IMR-90 (cell line): ENCODE measurements at regions not wholly inside any gene's neighbourhood (a gene's known extent, or its start where the extent isn't known, plus 50 kb on each side); places are given as distances from the start of the nearest gene placed in this dataset.

ENCODE experiments used
- ATAC-seq: fragments of 200-7000 bp; cut with Tn5 transposase; 2 replicates; pipeline ENCODE4 v1.9.1; 2020; ENCODE audit warnings: low read depth, mild to moderate bottlenecking, moderate library complexity
- BruUV-seq: library from RNA; stranded (reverse); fragments of 400-500 nt; replicated peaks from 2 replicates; lab custom pipeline; 2021; lab: Mats Ljungman, UMichigan
- CTCF ChIA-PET: fragments of 300-600 bp; formaldehyde crosslinking; extraction: SDS; loops from one replicate; lab custom pipeline; 2021; ENCODE audit warnings: antibody characterized with exemption; lab: Yijun Ruan, JAX
- POLR2A ChIA-PET: fragments of 300-600 bp; sonication (Branson Sonifier 250); formaldehyde crosslinking; loops from one replicate; lab custom pipeline; 2022; ENCODE audit warnings: antibody characterized with exemption; ENCODE audit not compliant: unreplicated experiment; lab: Charles Lee
- DNase-seq: peaks from one replicate; pipeline ENCODE4 v3.0.0; 2013
- H2AFZ ChIP-seq: replicated peaks from 2 replicates; pipeline ENCODE3; 2013; ENCODE audit warnings: low read length, mild to moderate bottlenecking; ENCODE audit not compliant: poor library complexity
- H2AK5ac ChIP-seq: 2 replicates; pipeline ENCODE4 v1.6.1; 2013; ENCODE audit warnings: low read depth, low read length, inconsistent platforms
- H2AK9ac ChIP-seq: replicated peaks from 2 replicates; pipeline ENCODE3; 2013; ENCODE audit warnings: mild to moderate bottlenecking, low read depth, low read length, moderate library complexity; ENCODE audit not compliant: poor library complexity
- H2BK120ac ChIP-seq: 2 replicates; pipeline ENCODE4 v1.6.1; 2013; ENCODE audit warnings: low read depth, low read length, inconsistent platforms
- H2BK15ac ChIP-seq: 3 replicates; pipeline ENCODE4 v1.6.1; 2013; ENCODE audit warnings: low read depth, low read length, inconsistent platforms
- H2BK20ac ChIP-seq: 2 replicates; pipeline ENCODE4 v1.6.1; 2013; ENCODE audit warnings: low read depth, mild to moderate bottlenecking, inconsistent platforms, low read length, moderate library complexity
- H2BK5ac ChIP-seq: 2 replicates; pipeline ENCODE4 v1.6.1; 2013; ENCODE audit warnings: mild to moderate bottlenecking, low read depth, low read length, inconsistent platforms; ENCODE audit not compliant: poor library complexity, severe bottlenecking
- H3K14ac ChIP-seq: replicated peaks from 2 replicates; pipeline ENCODE4 v1.6.1; 2013; ENCODE audit warnings: low read depth, low read length, inconsistent platforms
- H3K18ac ChIP-seq: 2 replicates; pipeline ENCODE4 v1.6.1; 2013; ENCODE audit warnings: low read depth, low read length, control low read depth
- H3K23ac ChIP-seq: 2 replicates; pipeline ENCODE4 v1.6.1; 2013; ENCODE audit warnings: low read depth, low read length, inconsistent platforms
- H3K27ac ChIP-seq: 2 replicates; pipeline ENCODE4 v1.5.1; 2013; ENCODE audit warnings: mild to moderate bottlenecking, control low read depth, low read length; ENCODE audit not compliant: insufficient read depth
- H3K27me3 ChIP-seq: 2 replicates; pipeline ENCODE4 v1.6.1; 2013; ENCODE audit warnings: low read length; ENCODE audit not compliant: control insufficient read depth, insufficient read depth
- H3K36me3 ChIP-seq: 2 replicates; pipeline ENCODE4 v1.6.1; 2013; ENCODE audit warnings: low read length, mixed read lengths; ENCODE audit not compliant: control insufficient read depth, insufficient read depth
- H3K4ac ChIP-seq: 2 replicates; pipeline ENCODE4 v1.6.1; 2013; ENCODE audit warnings: low read depth, low read length, inconsistent platforms
- H3K4me1 ChIP-seq: 2 replicates; pipeline ENCODE4 v1.6.1; 2013; ENCODE audit warnings: low read length, mixed read lengths; ENCODE audit not compliant: control insufficient read depth, insufficient read depth
- H3K4me2 ChIP-seq: 2 replicates; pipeline ENCODE4 v1.6.1; 2013; ENCODE audit warnings: low read depth, mild to moderate bottlenecking, control low read depth, low read length, moderate library complexity
- H3K4me3 ChIP-seq: 2 replicates; pipeline ENCODE4 v1.5.1; 2013; ENCODE audit warnings: low read depth, mild to moderate bottlenecking, control low read depth, low read length, moderate library complexity; ENCODE audit not compliant: insufficient read depth
- H3K56ac ChIP-seq: 2 replicates; pipeline ENCODE4 v1.6.1; 2013; ENCODE audit warnings: low read length, inconsistent platforms; ENCODE audit not compliant: insufficient read depth; ENCODE audit errors: extremely low read depth
- H3K79me1 ChIP-seq, 2 experiments: 2 replicates each; pipeline ENCODE4 v1.6.1; 2013; ENCODE audit warnings: low read length in 2 of 2, inconsistent platforms in 1 of 2, low read depth in 1 of 2
- H3K9ac ChIP-seq: 2 replicates; pipeline ENCODE4 v1.6.1; 2013; ENCODE audit warnings: low read depth, low read length, control low read depth
- H3K9me1 ChIP-seq: 2 replicates; pipeline ENCODE4 v1.6.1; 2013; ENCODE audit warnings: low read length, inconsistent platforms; ENCODE audit not compliant: insufficient read depth
- H3K9me3 ChIP-seq: 2 replicates; pipeline ENCODE4 v1.6.1; 2013; ENCODE audit warnings: low read length; ENCODE audit not compliant: control insufficient read depth, insufficient read depth
- H4K20me1 ChIP-seq: 2 replicates; pipeline ENCODE4 v1.6.1; 2013; ENCODE audit warnings: low read length, inconsistent platforms; ENCODE audit not compliant: insufficient read depth
- H4K5ac ChIP-seq: 2 replicates; pipeline ENCODE4 v1.6.1; 2013; ENCODE audit warnings: mild to moderate bottlenecking, low read depth, low read length, control low read depth
- H4K8ac ChIP-seq, 2 experiments: 2 replicates each; pipeline ENCODE4 v1.6.1; 2013; ENCODE audit warnings: low read depth in 2 of 2, low read length in 2 of 2, control low read depth in 1 of 2, inconsistent platforms in 1 of 2
- H4K91ac ChIP-seq: 2 replicates; pipeline ENCODE4 v1.6.1; 2013; ENCODE audit warnings: low read depth, low read length, inconsistent platforms; ENCODE audit not compliant: insufficient read depth
- BHLHE40 ChIP-seq: fragments of 150-350 bp; IDR thresholded peaks from 2 replicates; pipeline ENCODE4 v1.6.1; 2016; ENCODE audit warnings: mild to moderate bottlenecking, low read depth, low read length
- CEBPB ChIP-seq: IDR thresholded peaks from 2 replicates; pipeline ENCODE4 v1.6.1; 2012; ENCODE audit warnings: low read depth, low read length, improper control_type of control experiment
- CHD1 ChIP-seq: IDR thresholded peaks from 2 replicates; pipeline ENCODE4 v1.6.1; 2012; ENCODE audit warnings: low read depth, low read length, improper control_type of control experiment
- FOS ChIP-seq: fragments of 150-350 bp; IDR thresholded peaks from 2 replicates; pipeline ENCODE4 v1.6.1; 2016; ENCODE audit warnings: low read depth, low read length
- MAZ ChIP-seq: IDR thresholded peaks from 2 replicates; pipeline ENCODE4 v1.6.1; 2012; ENCODE audit warnings: low read depth, mild to moderate bottlenecking, low read length, improper control_type of control experiment, moderate library complexity, borderline replicate concordance
- NFE2L2 ChIP-seq: fragments of 150-350 bp; IDR thresholded peaks from 2 replicates; pipeline ENCODE4 v1.6.1; 2016; ENCODE audit warnings: low read depth, mild to moderate bottlenecking, low read length
- POLR2A ChIP-seq: IDR thresholded peaks from 2 replicates; pipeline ENCODE4 v1.6.1; 2012; ENCODE audit warnings: mild to moderate bottlenecking, low read depth, low read length
- RAD21 ChIP-seq: IDR thresholded peaks from 2 replicates; pipeline ENCODE4 v1.6.1; 2012; ENCODE audit warnings: low read length, improper control_type of control experiment
- WGBS, 2 experiments: methylation state at CpG; one replicate each; pipeline versions ENCODE4 v1.1.5 to v1.1.7; 2013; ENCODE audit warnings: missing lambda C conversion rate in 2 of 2; ENCODE audit not compliant: insufficient read length in 1 of 2; ENCODE audit errors: extremely low coverage in 2 of 2; 5-methylcytosine and 5-hydroxymethylcytosine counted together
- dilution Hi-C: fragments of 300-500 bp; cut with HindIII; formaldehyde crosslinking; loops from one replicate; pipeline ENCODE4 v1.14.3; 2018; ENCODE audit warnings: low sequenced_read_pairs; ENCODE audit not compliant: unreplicated experiment
- in situ Hi-C: fragments of 300-500 bp; cut with MboI; formaldehyde crosslinking; loops from 3 replicates; pipeline ENCODE4 v1.14.3; 2019; ENCODE audit warnings: low sequenced_read_pairs, inconsistent platforms, mixed read lengths
- intact Hi-C: fragments of 100-400 bp; cut with micrococcal nuclease; formaldehyde crosslinking; loops from 2 replicates; pipeline ENCODE4 v1.10.0; 2022
- TF ChIP-seq, protein P1 (sequence below): fragments of 150-350 bp; IDR thresholded peaks from 2 replicates; pipeline ENCODE4 v1.6.1; 2017; ENCODE audit warnings: mild to moderate bottlenecking, antibody characterized with exemption, low read length, low read depth

- Histone ChIP-seq H3K18ac (no peak overlapping the region), H4K91ac (no peak overlapping the region), H4K20me1 (no peaks in the 10 kb centered on the region), H3K9me3 (no peaks in the 10 kb centered on the region), H3K4me1 (peaks cover 3% of the 10 kb centered on the region; the same call in 1 of the 2 replicates), H3K56ac (no peak overlapping the region), H2AK5ac (no peak overlapping the region), H3K14ac (no peak overlapping the region), H4K8ac (no peak overlapping the region), H2BK20ac (no peak overlapping the region), H2BK15ac (no peak overlapping the region), H2BK120ac (no peak overlapping the region), H4K5ac (no peak overlapping the region), H3K23ac (no peak overlapping the region), H3K9me1 (no peaks in the 10 kb centered on the region), H3K36me3 (no peaks in the 10 kb centered on the region), H3K4ac (no peak overlapping the region), H2AFZ (no peak overlapping the region), H3K27ac (no peak overlapping the region), H3K4me2 (no peak overlapping the region), H2AK9ac (no peak overlapping the region), H3K27me3 (no peaks in the 10 kb centered on the region), H3K4me3 (no peak overlapping the region), H2BK5ac (no peak overlapping the region), H3K79me1 (no peaks in the 10 kb centered on the region), H3K9ac (no peak overlapping the region)
- WGBS, 2 experiments = 100% methylated on average over 4 of the region's 19 CpGs; no CpG with 5 or more reads in 1 of the 2 experiments
- TF ChIP-seq FOS (no peak), POLR2A (no peak), RAD21 (no peak), CHD1 (no peak), BHLHE40 (no peak), NFE2L2 (no peak), MAZ (no peak), CEBPB (no peak)
- TF ChIP-seq, protein P1, sequence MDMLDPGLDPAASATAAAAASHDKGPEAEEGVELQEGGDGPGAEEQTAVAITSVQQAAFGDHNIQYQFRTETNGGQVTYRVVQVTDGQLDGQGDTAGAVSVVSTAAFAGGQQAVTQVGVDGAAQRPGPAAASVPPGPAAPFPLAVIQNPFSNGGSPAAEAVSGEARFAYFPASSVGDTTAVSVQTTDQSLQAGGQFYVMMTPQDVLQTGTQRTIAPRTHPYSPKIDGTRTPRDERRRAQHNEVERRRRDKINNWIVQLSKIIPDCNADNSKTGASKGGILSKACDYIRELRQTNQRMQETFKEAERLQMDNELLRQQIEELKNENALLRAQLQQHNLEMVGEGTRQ = no peak
- POLR2A ChIA-PET = no interaction called here
- no peak for DNase-seq
- in situ Hi-C loops (no loop called here), intact Hi-C loops (no loop called here), dilution Hi-C loops (no loop called here)
- BruUV-seq = no TSS peak
- ATAC-seq = no peak
- CTCF ChIA-PET = no interaction called here
Observed at GRCh38 chr3:106820726-106821362, 556.4 kb upstream of the CCDC54 start.
